IMR-90 (cell line): ENCODE measurements at regions not wholly inside any gene's neighbourhood (a gene's known extent, or its start where the extent isn't known, plus 50 kb on each side); places are given as distances from the start of the nearest gene placed in this dataset.
A peak's percentile ranks its signal among the peaks of the same experiment; 100 is the strongest.

Source experiments
- ATAC-seq: fragments of 200-7000 bp; cut with Tn5 transposase; 2 replicates; pipeline ENCODE4 v1.9.1; 2020; ENCODE audit warnings: low read depth, mild to moderate bottlenecking, moderate library complexity
- BruUV-seq: library from RNA; stranded (reverse); fragments of 400-500 nt; replicated peaks from 2 replicates; lab custom pipeline; 2021; lab: Mats Ljungman, UMichigan
- CTCF ChIA-PET: fragments of 300-600 bp; formaldehyde crosslinking; extraction: SDS; loops from one replicate; lab custom pipeline; 2021; ENCODE audit warnings: antibody characterized with exemption; lab: Yijun Ruan, JAX
- POLR2A ChIA-PET: fragments of 300-600 bp; sonication (Branson Sonifier 250); formaldehyde crosslinking; loops from one replicate; lab custom pipeline; 2022; ENCODE audit warnings: antibody characterized with exemption; ENCODE audit not compliant: unreplicated experiment; lab: Charles Lee
- DNase-seq: peaks from one replicate; pipeline ENCODE4 v3.0.0; 2013
- H2AFZ ChIP-seq: replicated peaks from 2 replicates; pipeline ENCODE3; 2013; ENCODE audit warnings: low read length, mild to moderate bottlenecking; ENCODE audit not compliant: poor library complexity
- H2AK5ac ChIP-seq: 2 replicates; pipeline ENCODE4 v1.6.1; 2013; ENCODE audit warnings: low read depth, low read length, inconsistent platforms
- H2AK9ac ChIP-seq: replicated peaks from 2 replicates; pipeline ENCODE3; 2013; ENCODE audit warnings: mild to moderate bottlenecking, low read depth, low read length, moderate library complexity; ENCODE audit not compliant: poor library complexity
- H2BK120ac ChIP-seq: 2 replicates; pipeline ENCODE4 v1.6.1; 2013; ENCODE audit warnings: low read depth, low read length, inconsistent platforms
- H2BK15ac ChIP-seq: 3 replicates; pipeline ENCODE4 v1.6.1; 2013; ENCODE audit warnings: low read depth, low read length, inconsistent platforms
- H2BK20ac ChIP-seq: 2 replicates; pipeline ENCODE4 v1.6.1; 2013; ENCODE audit warnings: low read depth, mild to moderate bottlenecking, inconsistent platforms, low read length, moderate library complexity
- H2BK5ac ChIP-seq: 2 replicates; pipeline ENCODE4 v1.6.1; 2013; ENCODE audit warnings: mild to moderate bottlenecking, low read depth, low read length, inconsistent platforms; ENCODE audit not compliant: poor library complexity, severe bottlenecking
- H3K14ac ChIP-seq: replicated peaks from 2 replicates; pipeline ENCODE4 v1.6.1; 2013; ENCODE audit warnings: low read depth, low read length, inconsistent platforms
- H3K18ac ChIP-seq: 2 replicates; pipeline ENCODE4 v1.6.1; 2013; ENCODE audit warnings: low read depth, low read length, control low read depth
- H3K23ac ChIP-seq: 2 replicates; pipeline ENCODE4 v1.6.1; 2013; ENCODE audit warnings: low read depth, low read length, inconsistent platforms
- H3K27ac ChIP-seq: 2 replicates; pipeline ENCODE4 v1.5.1; 2013; ENCODE audit warnings: mild to moderate bottlenecking, control low read depth, low read length; ENCODE audit not compliant: insufficient read depth
- H3K27me3 ChIP-seq: 2 replicates; pipeline ENCODE4 v1.6.1; 2013; ENCODE audit warnings: low read length; ENCODE audit not compliant: control insufficient read depth, insufficient read depth
- H3K36me3 ChIP-seq: 2 replicates; pipeline ENCODE4 v1.6.1; 2013; ENCODE audit warnings: low read length, mixed read lengths; ENCODE audit not compliant: control insufficient read depth, insufficient read depth
- H3K4ac ChIP-seq: 2 replicates; pipeline ENCODE4 v1.6.1; 2013; ENCODE audit warnings: low read depth, low read length, inconsistent platforms
- H3K4me1 ChIP-seq: 2 replicates; pipeline ENCODE4 v1.6.1; 2013; ENCODE audit warnings: low read length, mixed read lengths; ENCODE audit not compliant: control insufficient read depth, insufficient read depth
- H3K4me2 ChIP-seq: 2 replicates; pipeline ENCODE4 v1.6.1; 2013; ENCODE audit warnings: low read depth, mild to moderate bottlenecking, control low read depth, low read length, moderate library complexity
- H3K4me3 ChIP-seq: 2 replicates; pipeline ENCODE4 v1.5.1; 2013; ENCODE audit warnings: low read depth, mild to moderate bottlenecking, control low read depth, low read length, moderate library complexity; ENCODE audit not compliant: insufficient read depth
- H3K56ac ChIP-seq: 2 replicates; pipeline ENCODE4 v1.6.1; 2013; ENCODE audit warnings: low read length, inconsistent platforms; ENCODE audit not compliant: insufficient read depth; ENCODE audit errors: extremely low read depth
- H3K79me1 ChIP-seq, 2 experiments: 2 replicates each; pipeline ENCODE4 v1.6.1; 2013; ENCODE audit warnings: low read length in 2 of 2, inconsistent platforms in 1 of 2, low read depth in 1 of 2
- H3K9ac ChIP-seq: 2 replicates; pipeline ENCODE4 v1.6.1; 2013; ENCODE audit warnings: low read depth, low read length, control low read depth
- H3K9me1 ChIP-seq: 2 replicates; pipeline ENCODE4 v1.6.1; 2013; ENCODE audit warnings: low read length, inconsistent platforms; ENCODE audit not compliant: insufficient read depth
- H3K9me3 ChIP-seq: 2 replicates; pipeline ENCODE4 v1.6.1; 2013; ENCODE audit warnings: low read length; ENCODE audit not compliant: control insufficient read depth, insufficient read depth
- H4K20me1 ChIP-seq: 2 replicates; pipeline ENCODE4 v1.6.1; 2013; ENCODE audit warnings: low read length, inconsistent platforms; ENCODE audit not compliant: insufficient read depth
- H4K5ac ChIP-seq: 2 replicates; pipeline ENCODE4 v1.6.1; 2013; ENCODE audit warnings: mild to moderate bottlenecking, low read depth, low read length, control low read depth
- H4K8ac ChIP-seq, 2 experiments: 2 replicates each; pipeline ENCODE4 v1.6.1; 2013; ENCODE audit warnings: low read depth in 2 of 2, low read length in 2 of 2, control low read depth in 1 of 2, inconsistent platforms in 1 of 2
- H4K91ac ChIP-seq: 2 replicates; pipeline ENCODE4 v1.6.1; 2013; ENCODE audit warnings: low read depth, low read length, inconsistent platforms; ENCODE audit not compliant: insufficient read depth
- BHLHE40 ChIP-seq: fragments of 150-350 bp; IDR thresholded peaks from 2 replicates; pipeline ENCODE4 v1.6.1; 2016; ENCODE audit warnings: mild to moderate bottlenecking, low read depth, low read length
- WGBS, 2 experiments: methylation state at CpG; one replicate each; pipeline versions ENCODE4 v1.1.5 to v1.1.7; 2013; ENCODE audit warnings: missing lambda C conversion rate in 2 of 2; ENCODE audit not compliant: insufficient read length in 1 of 2; ENCODE audit errors: extremely low coverage in 2 of 2; 5-methylcytosine and 5-hydroxymethylcytosine counted together
- dilution Hi-C: fragments of 300-500 bp; cut with HindIII; formaldehyde crosslinking; loops from one replicate; pipeline ENCODE4 v1.14.3; 2018; ENCODE audit warnings: low sequenced_read_pairs; ENCODE audit not compliant: unreplicated experiment
- in situ Hi-C: fragments of 300-500 bp; cut with MboI; formaldehyde crosslinking; loops from 3 replicates; pipeline ENCODE4 v1.14.3; 2019; ENCODE audit warnings: low sequenced_read_pairs, inconsistent platforms, mixed read lengths
- intact Hi-C: fragments of 100-400 bp; cut with micrococcal nuclease; formaldehyde crosslinking; loops from 2 replicates; pipeline ENCODE4 v1.10.0; 2022
- TF ChIP-seq, protein P1 (sequence below): fragments of 150-350 bp; IDR thresholded peaks from 2 replicates; pipeline ENCODE4 v1.6.1; 2017; ENCODE audit warnings: mild to moderate bottlenecking, antibody characterized with exemption, low read length, low read depth

DNA sequence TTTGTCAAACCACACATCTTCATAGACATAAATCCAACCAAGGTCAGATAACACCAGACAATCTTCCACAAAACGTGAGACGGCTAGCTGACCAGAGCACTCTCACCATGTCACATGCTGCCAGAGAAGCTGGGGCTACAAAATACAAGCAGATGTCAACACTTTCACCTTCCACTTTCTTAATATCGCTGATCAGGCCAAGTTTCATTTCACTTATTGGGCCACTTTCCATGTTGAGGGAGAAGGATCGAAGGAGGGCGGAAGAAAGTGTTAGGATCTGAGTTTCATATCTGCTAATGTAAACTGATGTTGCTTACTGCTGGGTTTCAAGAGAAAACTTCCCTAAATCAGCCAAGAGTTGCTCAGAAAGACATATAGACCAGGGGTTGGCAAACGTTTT is 177.0 kb upstream of the PRDM1 start:
- ChIA-PET POLR2A (interaction anchor here (0.5 kb wide), 1 partner anchor 44 kb away, joined by 3 read pairs; no protein-coding TSS in a partner anchor), CTCF (no interaction called here)
- Histone ChIP-seq H3K4me3 (no peak overlapping the region), H4K91ac (no peak overlapping the region), H2AK5ac (no peak overlapping the region), H2BK5ac (no peak overlapping the region), H4K8ac (peak overlapping the region; percentile 36 to 46; a peak in 1 of 4 replicates), H3K27ac (no peak overlapping the region), H3K4ac (no peak overlapping the region), H3K4me2 (no peak overlapping the region), H3K4me1 (no peaks in the 10 kb centered on the region), H3K14ac (0 out of 2 replicates have a peak overlapping the region, but pooled peaks have one; percentile 41), H2AFZ (peak overlapping the region; percentile 7), H3K79me1 (no peaks in the 10 kb centered on the region), H3K9ac (no peak overlapping the region), H3K18ac (no peak overlapping the region), H3K9me1 (no peaks in the 10 kb centered on the region), H2BK15ac (0 out of 3 replicates have a peak overlapping the region, but pooled peaks have one; percentile 15), H2AK9ac (no peak overlapping the region), H2BK120ac (no peak overlapping the region), H4K5ac (no peak overlapping the region), H3K23ac (no peak overlapping the region), H3K36me3 (no peaks in the 10 kb centered on the region), H2BK20ac (no peak overlapping the region), H3K27me3 (no peaks in the 10 kb centered on the region), H3K56ac (no peak overlapping the region), H3K9me3 (no peaks in the 10 kb centered on the region), H4K20me1 (no peaks in the 10 kb centered on the region)
- DNase-seq (no peak), ATAC-seq (no peak)
- in situ Hi-C loops, result no loop called here
- dilution Hi-C loops, result no loop called here
- TF ChIP-seq BHLHE40, result no peak
- TF ChIP-seq, protein P1, sequence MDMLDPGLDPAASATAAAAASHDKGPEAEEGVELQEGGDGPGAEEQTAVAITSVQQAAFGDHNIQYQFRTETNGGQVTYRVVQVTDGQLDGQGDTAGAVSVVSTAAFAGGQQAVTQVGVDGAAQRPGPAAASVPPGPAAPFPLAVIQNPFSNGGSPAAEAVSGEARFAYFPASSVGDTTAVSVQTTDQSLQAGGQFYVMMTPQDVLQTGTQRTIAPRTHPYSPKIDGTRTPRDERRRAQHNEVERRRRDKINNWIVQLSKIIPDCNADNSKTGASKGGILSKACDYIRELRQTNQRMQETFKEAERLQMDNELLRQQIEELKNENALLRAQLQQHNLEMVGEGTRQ, result no peak
- no TSS peak for BruUV-seq
- no CpG with 5 or more reads among the region's 6 CpGs for WGBS, 2 experiments
- intact Hi-C loops, result no loop called here
